ENCODE measurements at regions not wholly inside any gene's neighbourhood (a gene's known extent, or its start where the extent isn't known, plus 50 kb on each side); places are given as distances from the start of the nearest gene placed in this dataset.

DNA sequence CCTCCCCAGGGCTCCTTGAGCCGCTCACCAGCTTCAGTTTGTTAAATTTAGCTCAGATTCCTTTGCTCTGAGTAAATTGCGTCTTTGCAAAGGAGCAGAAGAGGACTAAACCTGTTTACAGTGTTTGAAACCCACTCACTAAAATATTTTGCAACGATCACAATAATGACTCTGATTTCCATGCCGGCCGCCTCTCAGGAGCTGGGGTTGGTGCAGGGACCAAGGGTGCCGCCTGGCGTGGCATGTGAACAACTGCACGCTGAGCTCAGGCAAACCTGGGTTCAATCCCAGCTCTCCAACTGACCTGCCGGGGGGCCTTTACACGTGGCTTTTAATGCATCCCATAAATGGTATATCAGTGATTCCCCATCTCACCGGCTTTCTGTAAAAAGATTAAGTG is 68.7 kb upstream of the CACNA1A start:
- TF ChIP-seq, protein P1, sequence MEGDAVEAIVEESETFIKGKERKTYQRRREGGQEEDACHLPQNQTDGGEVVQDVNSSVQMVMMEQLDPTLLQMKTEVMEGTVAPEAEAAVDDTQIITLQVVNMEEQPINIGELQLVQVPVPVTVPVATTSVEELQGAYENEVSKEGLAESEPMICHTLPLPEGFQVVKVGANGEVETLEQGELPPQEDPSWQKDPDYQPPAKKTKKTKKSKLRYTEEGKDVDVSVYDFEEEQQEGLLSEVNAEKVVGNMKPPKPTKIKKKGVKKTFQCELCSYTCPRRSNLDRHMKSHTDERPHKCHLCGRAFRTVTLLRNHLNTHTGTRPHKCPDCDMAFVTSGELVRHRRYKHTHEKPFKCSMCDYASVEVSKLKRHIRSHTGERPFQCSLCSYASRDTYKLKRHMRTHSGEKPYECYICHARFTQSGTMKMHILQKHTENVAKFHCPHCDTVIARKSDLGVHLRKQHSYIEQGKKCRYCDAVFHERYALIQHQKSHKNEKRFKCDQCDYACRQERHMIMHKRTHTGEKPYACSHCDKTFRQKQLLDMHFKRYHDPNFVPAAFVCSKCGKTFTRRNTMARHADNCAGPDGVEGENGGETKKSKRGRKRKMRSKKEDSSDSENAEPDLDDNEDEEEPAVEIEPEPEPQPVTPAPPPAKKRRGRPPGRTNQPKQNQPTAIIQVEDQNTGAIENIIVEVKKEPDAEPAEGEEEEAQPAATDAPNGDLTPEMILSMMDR (IDR thresholded peaks at IDR 0.05; ENCODE audit: poor library complexity, severe bottlenecking): peak; percentile 50
- DNase-seq (ENCODE audit: low spot score) (no peak), ATAC-seq (ENCODE audit: low read depth) (0 out of 3 replicates have a peak, but pooled peaks have one; percentile 17)
- H3K4me1 ChIP-seq (ENCODE audit: insufficient read depth, poor library complexity, severe bottlenecking): no peaks in the 10 kb centered on the region
- peaks cover 8% of the 10 kb centered on the region for H3K9me3 ChIP-seq (ENCODE audit: severe bottlenecking)
- H3K4me3 ChIP-seq (ENCODE audit: severe bottlenecking): no peak overlapping the region
- H3K27me3 ChIP-seq (ENCODE audit: insufficient read depth, poor library complexity, severe bottlenecking): peaks cover 5% of the 10 kb centered on the region
- no peaks in the 10 kb centered on the region for H3K36me3 ChIP-seq (ENCODE audit: low read depth)
- H3K27ac ChIP-seq (ENCODE audit: poor library complexity, severe bottlenecking): no peak overlapping the region

DNA sequence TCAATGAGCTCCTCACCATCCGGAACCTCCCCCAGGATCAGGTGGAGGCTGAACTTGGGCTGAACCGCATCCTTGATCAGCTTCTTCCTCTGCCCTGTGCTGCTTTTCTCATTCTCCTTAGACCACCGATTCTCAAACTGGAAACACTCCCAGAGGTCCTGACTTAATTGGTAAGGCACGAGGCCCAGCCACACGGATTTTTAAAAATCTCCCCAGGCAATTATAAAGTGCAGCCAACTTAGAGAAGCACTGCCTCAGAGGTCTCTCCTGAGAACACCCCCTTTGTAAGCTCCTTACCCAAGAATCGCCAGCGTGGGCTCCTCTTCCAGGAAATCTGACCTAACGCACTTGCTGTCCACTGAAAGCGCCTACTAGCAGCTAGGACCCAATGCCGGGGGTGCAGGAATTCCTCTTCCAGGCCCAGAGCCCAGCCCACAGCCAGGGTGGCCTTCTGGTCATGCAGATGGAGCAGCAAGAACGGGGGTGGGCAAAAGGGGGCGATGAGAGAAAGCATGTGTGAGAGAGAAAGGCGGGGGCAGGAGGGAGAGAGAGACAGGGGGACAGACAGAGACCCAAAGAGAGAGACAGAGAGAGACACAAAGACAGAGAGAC is 66.9 kb upstream of the CACNA1A start:
- TF ChIP-seq, protein P1 (IDR thresholded peaks at IDR 0.05; ENCODE audit: poor library complexity, severe bottlenecking): no peak
- Histone ChIP-seq H3K4me3 (ENCODE audit: severe bottlenecking) (no peak overlapping the region), H3K27me3 (ENCODE audit: insufficient read depth, poor library complexity, severe bottlenecking) (peaks cover 5% of the 10 kb centered on the region), H3K4me1 (ENCODE audit: insufficient read depth, poor library complexity, severe bottlenecking) (no peaks in the 10 kb centered on the region), H3K27ac (ENCODE audit: poor library complexity, severe bottlenecking) (no peak overlapping the region), H3K9me3 (ENCODE audit: severe bottlenecking) (peaks cover 8% of the 10 kb centered on the region), H3K36me3 (ENCODE audit: low read depth) (no peaks in the 10 kb centered on the region)
- ATAC-seq (ENCODE audit: low read depth) (no peak), DNase-seq (ENCODE audit: low spot score) (no peak)

DNA sequence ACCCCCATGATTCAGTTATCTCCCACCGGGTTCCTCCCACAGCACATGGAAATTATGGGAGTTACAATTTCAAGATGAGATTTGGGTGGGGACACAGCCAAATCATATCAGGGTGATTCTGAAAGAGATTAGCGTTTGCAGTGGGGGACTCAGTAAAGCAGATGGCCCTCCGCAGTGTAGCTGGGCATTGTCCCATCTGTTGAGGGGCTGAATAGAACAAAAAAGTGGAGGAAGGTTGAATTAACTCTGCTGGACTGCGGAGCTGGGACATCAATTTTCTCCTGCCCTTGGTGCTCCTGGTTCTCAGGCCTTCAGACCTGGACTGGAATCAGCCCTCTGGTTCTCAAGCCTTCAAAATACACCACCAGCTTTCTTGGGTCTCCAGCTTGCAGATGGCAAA is 55.2 kb upstream of the CACNA1A start:
- no peaks in the 10 kb centered on the region for H3K27me3 ChIP-seq (ENCODE audit: insufficient read depth, poor library complexity, severe bottlenecking)
- no peaks in the 10 kb centered on the region for H3K9me3 ChIP-seq (ENCODE audit: severe bottlenecking)
- ATAC-seq (ENCODE audit: low read depth): no peak
- no peaks in the 10 kb centered on the region for H3K36me3 ChIP-seq (ENCODE audit: low read depth)
- no peaks in the 10 kb centered on the region for H3K4me1 ChIP-seq (ENCODE audit: insufficient read depth, poor library complexity, severe bottlenecking)
- no peak overlapping the region for H3K4me3 ChIP-seq (ENCODE audit: severe bottlenecking)
- no peak overlapping the region for H3K27ac ChIP-seq (ENCODE audit: poor library complexity, severe bottlenecking)
- no peak for DNase-seq (ENCODE audit: low spot score)
- TF ChIP-seq, protein P1 (IDR thresholded peaks at IDR 0.05; ENCODE audit: poor library complexity, severe bottlenecking): no peak

DNA sequence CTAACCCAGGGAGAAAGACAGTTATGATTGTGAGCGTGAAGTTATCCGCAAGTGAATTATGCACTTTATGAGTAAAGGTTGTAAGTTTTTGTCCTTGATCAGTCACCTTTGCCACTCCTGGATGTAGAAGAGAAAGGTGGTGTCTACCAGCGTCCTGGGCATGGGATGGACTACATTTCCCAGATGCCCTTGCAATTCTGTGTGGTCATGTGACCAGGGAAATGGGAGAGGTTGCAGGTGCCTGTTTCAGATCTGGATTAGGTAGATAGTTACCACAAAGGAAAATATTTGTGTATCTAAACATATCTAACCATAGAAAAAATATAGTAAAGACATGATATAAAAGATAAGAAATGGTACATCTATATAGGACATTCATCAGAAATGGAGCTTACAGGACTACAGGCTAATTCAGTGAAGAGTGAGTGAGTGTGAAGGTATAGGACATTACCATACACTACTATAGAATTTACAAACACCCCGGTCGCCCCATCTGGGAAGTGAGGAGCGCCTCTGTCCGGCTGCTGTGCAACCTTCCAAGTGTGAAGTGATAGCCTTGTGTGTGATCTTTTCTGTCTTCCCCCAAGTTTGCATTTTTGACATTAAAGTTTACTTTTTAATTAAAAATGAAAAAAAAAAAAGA is 51.6 kb upstream of the CACNA1A start:
- ATAC-seq (ENCODE audit: low read depth): peak; percentile 49; the same call in 2 of the 3 replicates
- TF ChIP-seq, protein P1 (IDR thresholded peaks at IDR 0.05; ENCODE audit: poor library complexity, severe bottlenecking): no peak
- Histone ChIP-seq H3K4me3 (ENCODE audit: severe bottlenecking) (no peak overlapping the region), H3K27ac (ENCODE audit: poor library complexity, severe bottlenecking) (no peak overlapping the region), H3K36me3 (ENCODE audit: low read depth) (no peaks in the 10 kb centered on the region), H3K4me1 (ENCODE audit: insufficient read depth, poor library complexity, severe bottlenecking) (no peaks in the 10 kb centered on the region), H3K9me3 (ENCODE audit: severe bottlenecking) (no peaks in the 10 kb centered on the region), H3K27me3 (ENCODE audit: insufficient read depth, poor library complexity, severe bottlenecking) (peaks cover 4% of the 10 kb centered on the region)
- DNase-seq (ENCODE audit: low spot score): no peak

DNA sequence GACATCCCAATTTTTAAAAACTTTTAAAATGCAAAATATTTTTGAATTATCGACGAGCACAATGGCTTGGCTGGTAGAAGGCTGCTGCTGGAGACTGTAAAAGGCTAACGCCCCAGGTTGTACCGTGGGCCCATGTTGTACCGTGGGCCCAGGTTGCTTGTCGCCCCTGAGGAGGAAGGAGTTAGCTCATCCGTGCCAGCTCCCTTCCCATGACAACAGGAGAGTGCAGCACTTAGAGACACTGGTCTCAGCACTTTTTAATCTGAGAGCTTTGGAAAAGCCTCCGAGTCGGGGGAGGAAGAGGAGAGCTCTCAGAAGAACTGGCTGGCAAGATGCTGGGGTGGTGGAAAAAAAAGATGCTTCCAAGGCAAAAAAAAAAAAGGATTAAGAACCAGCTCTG is 50.3 kb upstream of the CACNA1A start:
- ATAC-seq (ENCODE audit: low read depth): no peak

More for the DNA sequence above, 50.3 kb upstream of the CACNA1A start:
- Histone ChIP-seq H3K27me3 (ENCODE audit: insufficient read depth, poor library complexity, severe bottlenecking) (peaks cover 4% of the 10 kb centered on the region), H3K27ac (ENCODE audit: poor library complexity, severe bottlenecking) (no peak overlapping the region), H3K9me3 (ENCODE audit: severe bottlenecking) (no peaks in the 10 kb centered on the region), H3K4me1 (ENCODE audit: insufficient read depth, poor library complexity, severe bottlenecking) (no peaks in the 10 kb centered on the region), H3K36me3 (ENCODE audit: low read depth) (no peaks in the 10 kb centered on the region), H3K4me3 (ENCODE audit: severe bottlenecking) (no peak overlapping the region)
- TF ChIP-seq, protein P1 (IDR thresholded peaks at IDR 0.05; ENCODE audit: poor library complexity, severe bottlenecking): no peak
- no peak for DNase-seq (ENCODE audit: low spot score)
